GM21526 (cell line): ENCODE measurements at regions not wholly inside any gene's neighbourhood (a gene's known extent, or its start where the extent isn't known, plus 50 kb on each side); places are given as distances from the start of the nearest gene placed in this dataset.

Source experiments
- ATAC-seq: cut with Tn5 transposase; IDR thresholded peaks from one replicate; pipeline ENCODE4 v1.9.1; 2021; ENCODE audit warnings: moderate library complexity; ENCODE audit not compliant: unreplicated experiment, low FRiP score

DNA sequence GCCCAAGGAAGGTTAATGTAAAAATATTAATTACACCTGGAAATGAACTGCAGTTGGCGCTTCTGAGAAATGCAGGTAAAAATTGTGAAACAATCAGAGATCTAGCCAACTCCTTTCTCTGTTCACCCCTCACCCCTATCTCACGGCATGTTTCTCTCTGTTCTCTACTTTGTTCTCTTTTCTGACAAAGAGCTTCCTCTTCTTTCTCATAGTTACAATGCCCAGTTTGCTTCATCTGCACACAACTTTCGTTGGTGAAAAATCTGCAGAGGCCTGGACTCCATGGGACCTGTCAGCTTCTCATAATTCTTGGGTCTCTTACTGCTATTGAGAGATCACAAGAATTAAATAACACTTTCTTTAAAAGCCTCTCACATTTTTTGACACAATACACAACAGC lies 212.9 kb upstream of the LRRN1 start:
- no peak for ATAC-seq

DNA sequence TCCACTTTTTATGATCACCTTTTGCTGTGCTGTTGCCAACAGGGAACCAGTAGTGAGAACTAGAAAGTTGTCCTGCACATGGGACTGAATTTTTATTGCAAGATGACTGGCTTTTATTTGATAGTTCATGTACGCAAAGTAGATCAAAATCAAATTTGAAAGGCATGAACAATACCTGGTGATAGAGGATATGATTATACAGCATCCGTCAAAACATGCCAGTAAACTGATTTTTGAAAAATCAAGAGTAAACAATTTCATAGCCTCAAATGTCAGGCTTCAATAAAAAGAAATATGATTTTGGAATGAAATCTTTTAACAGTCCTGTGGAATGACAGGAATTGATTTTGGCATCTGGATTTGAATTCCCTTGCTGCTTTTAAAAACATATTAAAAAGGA lies 219.6 kb upstream of the LRRN1 start:
- no peak for ATAC-seq

DNA sequence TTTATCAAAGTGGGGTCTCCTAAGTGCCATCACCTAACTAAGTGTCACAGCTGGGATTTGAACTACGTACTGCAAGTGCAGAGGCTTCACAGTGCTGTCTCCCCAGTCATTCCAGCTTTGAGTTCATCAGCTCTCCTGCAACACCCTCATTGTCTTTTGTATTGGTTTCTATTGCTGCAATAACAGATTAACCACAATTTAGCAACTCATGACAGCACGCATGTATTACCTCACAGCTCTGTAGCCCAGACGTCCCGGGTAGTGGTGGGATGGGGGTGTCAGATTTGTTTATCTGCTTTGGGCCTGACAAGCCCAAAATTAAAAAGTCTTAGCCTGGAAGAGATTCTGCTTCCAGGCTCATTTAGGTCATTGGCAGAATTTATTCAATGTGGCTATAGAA lies 220.5 kb upstream of the LRRN1 start:
- no peak for ATAC-seq

DNA sequence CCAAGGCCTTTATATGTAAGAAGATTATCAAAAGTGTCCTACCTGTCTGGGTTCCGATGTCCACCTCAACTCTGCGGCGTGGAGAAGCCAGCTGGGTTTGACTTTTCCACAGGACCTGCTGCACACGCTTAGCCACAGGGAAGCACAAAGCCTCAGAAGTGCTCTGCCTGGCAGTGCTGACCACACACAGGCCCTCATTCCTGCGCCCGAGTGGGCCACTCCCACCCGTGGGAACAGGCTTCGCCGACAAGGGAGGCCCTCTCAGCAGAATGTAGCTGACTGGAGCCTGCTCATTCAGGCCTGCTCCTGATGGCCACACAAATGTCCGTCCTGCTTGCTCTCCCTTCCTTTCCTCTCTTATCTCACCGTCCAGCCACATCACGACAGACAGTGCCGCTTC lies 221.4 kb upstream of the LRRN1 start:
- no peak for ATAC-seq

DNA sequence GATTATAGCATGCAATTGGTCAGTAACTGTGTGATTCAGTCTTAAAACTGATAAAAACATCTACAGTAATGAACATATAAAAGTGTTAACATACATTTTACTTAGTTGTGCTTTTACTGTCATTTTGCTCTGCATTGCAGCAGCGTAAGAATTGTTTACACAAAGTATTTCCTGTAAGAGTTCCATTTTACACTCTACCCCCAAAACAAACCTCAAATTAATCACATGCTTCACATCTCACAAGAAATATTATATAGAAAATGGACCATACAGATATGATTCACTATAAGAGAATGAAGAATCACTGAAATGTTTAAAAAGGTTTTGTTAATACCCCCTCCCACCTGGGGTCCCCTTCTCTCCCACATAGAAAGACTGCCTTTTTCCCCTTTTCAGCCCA lies 225.9 kb upstream of the LRRN1 start:
- no peak for ATAC-seq

DNA sequence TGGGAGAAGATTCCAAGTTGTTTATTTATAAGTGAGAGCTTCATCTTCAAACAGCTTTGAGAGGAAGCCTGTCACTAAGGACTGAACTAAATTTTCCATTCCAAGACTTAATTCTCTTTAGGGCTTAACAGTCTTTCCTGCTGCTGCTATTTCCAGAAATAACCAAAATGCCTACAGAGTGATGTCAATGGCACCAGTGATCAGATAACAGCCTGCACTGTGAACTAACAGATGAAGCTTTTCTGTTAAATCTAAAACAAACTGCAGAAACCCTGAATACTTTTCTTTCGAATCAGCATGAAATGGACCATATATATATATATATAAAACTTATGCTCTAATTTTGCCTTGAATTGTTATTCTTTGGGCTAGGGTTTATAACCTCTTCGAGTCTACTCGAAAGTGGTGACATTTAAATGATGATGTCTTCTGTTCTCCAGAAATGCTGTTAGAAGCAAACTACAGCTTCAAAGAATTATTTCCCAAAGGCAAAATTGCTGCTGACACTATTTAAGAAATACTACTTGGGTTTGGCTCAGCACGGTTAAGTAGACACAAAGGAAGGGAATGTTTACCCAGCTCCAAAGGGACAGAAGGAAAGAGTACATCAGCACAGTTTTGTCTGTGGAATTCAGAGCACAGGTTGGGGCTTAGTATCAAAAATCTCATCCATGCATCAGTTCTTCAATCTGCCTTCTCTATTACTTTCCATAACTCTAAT lies 238.5 kb upstream of the LRRN1 start:
- ATAC-seq = no peak

DNA sequence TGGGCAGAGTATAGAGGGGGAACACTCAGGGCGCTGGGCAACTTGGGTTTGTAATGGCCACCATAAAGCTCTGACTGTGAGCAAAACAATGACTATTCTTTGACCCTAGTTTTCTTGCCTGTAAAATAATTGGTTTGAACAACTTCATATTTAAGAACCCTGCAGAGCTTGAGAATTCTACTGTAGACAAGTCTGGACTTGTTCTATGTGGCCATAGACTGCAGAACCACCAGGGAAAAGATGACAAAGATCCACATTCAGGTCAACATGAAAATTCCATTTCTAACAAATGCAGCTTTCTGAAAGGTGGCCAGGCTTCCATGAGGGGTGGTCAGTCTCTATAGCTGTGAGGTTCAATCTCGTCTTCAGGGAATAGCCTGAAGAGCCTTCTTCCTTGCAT lies 239.4 kb upstream of the LRRN1 start:
- no peak for ATAC-seq

DNA sequence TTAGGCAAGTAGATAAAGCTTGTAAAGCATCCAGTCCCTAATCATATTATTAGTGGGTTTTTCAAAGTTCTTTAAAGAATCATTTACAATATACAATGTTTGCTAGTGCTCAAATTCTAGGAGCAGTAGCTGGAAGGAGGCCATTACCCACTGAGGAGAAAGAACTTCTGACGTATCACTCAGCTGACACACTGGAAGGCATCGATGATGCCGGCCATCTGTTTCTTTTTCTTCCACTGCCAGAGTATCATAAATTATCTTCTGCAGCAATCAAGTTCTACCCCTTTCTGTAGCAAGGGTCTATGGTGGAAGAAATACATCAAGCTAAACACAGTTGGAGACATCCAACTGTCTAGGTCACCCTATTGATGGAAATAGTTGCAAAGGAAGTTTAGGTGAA lies 243.2 kb upstream of the LRRN1 start:
- ATAC-seq = no peak

DNA sequence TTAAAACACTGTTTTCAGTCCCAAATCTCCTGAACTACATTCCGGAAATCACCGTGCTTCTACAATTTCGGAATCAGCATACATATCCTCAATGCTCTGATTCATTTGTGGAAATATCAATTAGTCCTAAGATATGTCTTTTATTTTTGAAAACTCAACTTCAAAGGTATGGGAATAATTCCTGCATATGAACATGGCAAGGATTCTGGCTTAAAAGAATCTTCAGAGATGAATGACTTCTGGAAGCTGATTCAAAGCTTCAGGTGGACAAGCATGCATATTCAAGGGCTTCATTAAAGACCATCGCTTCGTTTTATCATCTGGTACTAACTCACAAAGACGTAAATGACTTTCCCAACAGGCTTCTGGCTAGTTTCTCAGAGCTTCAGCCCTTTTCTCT lies 246.0 kb upstream of the LRRN1 start:
- no peak for ATAC-seq

DNA sequence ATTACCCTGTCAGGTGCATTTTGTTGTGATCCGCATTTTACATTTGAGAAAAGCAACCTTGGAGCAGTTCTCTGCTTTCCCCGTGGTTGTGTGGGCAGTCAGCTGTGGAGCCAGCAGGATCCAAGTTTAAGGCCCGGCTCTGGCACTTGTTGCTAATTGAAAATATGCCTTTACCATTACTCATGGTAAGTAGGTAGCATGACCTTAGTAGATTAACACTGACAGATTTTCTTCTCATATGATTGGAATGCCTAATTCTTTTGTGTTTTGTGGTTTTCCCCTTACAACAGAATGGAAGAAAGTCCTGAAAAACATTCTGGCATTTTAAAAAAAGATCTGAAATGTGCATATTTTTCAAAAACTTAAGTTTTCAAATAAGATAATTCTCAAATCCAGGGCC lies 246.5 kb upstream of the LRRN1 start:
- ATAC-seq = no peak

DNA sequence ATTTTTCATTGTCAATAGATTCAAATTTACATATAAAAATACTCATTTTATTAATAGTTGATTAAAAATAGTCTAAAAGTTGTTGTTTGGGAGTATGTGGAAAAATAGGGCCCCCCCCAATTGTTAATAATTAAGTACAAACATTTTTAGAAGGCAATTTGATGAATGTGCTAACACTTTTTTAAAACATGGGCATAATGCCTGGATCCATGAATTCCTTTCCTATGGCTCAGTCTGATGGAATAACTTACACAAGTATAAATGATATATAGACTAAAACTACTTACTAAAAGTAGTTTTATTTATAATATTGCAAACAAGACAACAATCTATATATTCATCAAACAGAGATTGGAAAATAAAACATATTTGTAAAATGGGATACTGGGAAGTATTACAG lies 247.2 kb upstream of the LRRN1 start:
- no peak for ATAC-seq

DNA sequence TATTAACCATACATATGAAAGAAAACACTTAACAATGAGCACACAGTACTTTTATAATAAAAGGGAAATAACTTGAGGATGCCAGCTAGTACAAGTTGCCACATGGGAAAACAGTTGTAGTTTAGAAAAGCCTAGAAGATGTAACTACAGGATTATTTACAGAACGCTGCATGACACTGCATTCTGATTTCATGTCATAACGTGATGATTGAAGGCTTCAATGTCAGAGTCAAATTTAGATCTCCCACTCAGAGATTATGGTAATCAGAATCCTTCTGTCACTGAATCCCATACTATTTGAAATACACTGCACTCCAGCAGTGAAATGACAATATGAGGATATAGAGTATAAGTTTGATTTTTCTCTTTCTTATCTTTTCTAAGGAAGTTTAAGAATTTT lies 253.9 kb upstream of the LRRN1 start:
- ATAC-seq = no peak

DNA sequence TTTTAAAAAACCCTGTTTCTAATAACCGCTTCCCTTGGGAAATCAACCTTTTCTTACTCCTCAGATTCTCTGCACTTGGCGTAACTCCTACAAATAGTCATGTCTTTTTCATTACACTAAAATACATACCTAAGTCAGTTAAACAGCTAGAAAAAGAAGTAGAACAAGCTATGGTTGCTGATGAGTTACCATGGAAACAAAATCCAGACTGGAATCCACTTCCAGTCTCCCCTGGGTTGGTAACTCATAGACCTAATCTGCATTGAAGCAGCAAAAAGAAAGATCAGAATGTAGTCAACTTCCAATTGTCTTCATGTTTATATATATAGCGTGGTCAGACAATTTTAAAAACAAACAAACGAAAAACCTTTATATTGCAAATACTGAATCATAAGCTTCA lies 260.8 kb upstream of the LRRN1 start:
- ATAC-seq = no peak

DNA sequence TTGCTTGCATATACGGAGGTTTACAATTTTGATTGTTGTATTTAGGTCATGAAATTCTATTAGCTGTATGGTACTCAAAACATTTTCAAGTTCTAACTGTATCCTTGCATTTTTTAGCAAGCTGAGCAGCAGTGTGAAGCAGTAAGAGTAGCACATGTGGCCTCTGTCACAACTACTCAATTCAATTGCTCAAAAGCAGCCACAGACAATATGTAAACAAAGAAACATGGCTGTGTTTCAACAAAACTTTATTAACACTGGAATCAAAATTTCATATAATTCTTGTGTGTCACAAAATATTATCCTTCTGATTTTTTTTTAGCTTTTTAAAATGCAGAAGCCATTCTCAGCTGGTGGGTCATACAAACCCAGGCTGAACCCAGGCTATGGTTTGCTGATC lies 266.7 kb upstream of the LRRN1 start:
- ATAC-seq = no peak

DNA sequence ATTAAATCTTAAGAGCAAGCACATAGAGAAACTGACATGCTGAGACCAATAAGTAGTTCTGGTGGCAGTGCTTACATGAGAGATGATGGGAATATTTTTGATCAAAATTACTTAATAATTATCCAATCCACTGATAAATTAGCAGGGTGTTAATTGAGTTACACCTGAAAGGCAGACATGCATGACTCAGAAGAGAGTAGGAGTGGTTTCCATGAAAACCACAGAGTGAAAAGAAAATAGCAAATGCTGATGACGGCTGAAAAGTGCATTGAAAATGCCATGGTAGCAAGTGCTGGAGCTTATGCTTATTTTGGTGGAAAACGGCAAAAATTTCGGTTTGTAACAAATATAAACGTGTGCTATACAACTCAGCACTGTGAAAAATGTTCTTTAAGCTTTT lies 267.8 kb upstream of the LRRN1 start:
- ATAC-seq = no peak

DNA sequence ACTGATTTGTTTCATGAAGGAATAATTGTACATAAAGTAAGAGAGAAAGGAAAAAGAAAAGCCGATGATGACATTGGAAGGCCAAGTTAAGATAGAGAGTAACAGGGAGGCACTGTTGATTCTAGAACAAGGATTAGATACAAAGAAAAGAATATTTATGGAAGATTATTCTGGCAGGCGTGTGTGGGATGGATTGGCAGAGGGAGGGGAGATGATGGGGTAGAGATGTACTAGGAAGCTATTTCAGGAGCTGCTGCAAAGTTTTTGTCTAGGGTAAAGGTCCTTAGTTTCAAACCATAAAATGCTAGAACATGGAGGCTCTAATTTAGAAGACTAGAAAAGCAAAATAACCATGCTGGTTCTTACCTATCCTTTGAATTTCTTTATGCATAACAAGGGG lies 280.0 kb upstream of the LRRN1 start:
- ATAC-seq = no peak

DNA sequence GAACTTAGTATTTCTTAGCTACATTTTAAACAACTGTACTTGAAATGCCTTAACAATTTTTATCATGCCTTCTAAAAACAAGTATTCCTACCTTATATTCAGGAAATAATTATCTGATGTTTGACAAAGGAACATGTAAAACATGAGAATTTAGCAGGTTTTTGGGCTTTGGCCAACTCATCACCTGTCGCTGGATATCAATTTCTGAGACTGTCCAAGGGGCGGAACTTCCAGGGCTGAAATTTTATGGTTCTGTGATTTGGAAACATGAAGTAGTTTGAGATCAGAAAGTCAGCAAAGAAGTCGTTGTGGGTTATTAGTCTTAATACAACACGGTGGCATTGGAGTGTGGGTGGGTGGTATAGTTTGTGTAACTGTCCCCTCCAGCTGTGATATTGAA lies 282.2 kb upstream of the LRRN1 start:
- no peak for ATAC-seq

DNA sequence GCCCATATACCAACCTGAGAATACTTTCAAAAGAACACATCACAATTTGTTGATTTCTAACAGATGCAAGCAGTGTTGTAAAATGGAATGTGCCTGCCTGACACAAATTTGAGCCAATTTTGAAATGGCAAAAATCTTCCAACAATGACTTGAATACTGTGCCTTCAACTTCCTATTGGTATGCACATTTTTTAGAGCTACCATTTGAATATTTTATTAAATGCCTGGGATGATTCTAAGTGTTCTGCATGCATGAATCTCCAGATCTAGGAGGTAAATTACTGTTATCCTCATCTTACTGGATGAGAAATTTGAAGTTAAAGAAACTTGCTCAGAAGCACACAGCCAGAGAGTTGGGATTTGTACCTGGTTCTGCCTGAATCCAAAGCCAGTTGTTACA lies 282.8 kb upstream of the LRRN1 start:
- ATAC-seq = no peak

DNA sequence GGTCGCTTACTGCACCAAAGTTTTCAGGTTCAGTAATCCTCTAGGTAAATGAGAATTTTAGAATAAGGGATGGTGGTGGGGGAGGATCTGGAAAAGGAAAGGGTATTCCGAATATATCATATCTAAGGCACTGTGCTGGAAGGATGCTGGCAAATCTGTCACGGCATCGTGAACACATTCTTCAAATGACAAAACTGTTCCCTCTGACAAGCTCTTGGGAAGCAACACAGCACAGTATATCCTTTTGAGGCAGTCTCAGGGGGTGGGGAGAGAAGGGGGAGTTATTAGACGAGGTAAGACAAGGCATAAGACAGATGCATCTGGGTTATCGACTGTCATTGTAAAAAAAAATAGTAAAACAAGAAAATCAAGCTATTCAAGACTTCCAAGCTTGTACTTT lies 289.6 kb upstream of the LRRN1 start:
- ATAC-seq = no peak

DNA sequence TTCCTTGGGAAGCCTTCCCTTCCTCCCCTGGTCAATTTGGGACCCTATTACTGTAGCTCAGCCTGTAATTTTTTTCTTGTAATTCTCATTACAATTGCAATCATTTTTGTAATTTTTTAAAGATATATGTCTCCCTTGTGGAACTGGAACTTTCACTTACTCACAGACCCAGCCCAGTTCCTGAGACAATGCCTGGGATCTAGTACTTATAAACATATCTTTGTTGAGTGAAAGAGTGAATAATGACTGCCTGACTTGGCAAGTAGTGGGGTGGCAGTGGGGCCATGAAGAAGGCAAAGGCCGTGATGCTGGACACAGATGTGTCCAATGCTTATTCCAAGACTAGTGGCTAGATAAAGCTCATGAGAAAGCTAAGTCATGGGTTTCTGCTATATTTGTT lies 294.5 kb upstream of the LRRN1 start:
- ATAC-seq = no peak

DNA sequence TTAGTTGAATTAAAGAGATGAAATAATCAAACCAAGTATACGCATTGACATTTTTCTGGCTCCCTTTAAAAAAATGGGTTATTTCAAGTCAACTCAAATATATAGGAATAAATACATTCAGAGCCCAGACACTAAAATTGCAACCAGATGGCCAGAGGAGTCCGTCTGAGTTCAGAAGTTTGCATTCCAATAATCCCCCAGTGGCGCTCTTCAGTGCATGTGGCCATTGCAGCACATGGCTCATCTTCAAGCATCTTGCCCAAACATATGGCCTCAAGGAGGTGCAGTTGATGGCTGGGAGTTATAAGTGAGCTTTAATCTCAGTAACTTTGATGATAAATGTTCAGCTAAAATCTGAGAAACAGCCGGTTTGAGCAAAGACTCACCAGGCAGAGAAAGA lies 295.8 kb upstream of the LRRN1 start:
- ATAC-seq = no peak

DNA sequence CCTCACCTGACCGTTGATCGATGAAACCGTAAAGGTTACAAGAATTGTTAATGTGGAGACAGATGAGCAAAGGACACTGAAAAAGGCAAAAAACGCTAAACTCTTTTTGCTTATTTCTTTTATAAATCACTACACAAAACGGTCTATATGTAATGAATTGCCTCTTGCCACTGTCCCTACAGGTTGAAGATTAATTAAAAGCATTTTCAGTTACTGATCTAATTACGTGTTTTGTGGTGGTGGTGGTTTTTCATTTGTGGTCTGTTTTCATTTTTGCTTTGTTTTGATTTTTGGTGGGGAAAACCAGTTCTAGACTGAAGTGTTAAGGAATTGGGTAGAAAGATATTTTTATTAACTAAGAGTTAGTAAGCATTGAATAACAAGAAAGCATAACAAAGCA lies 299.2 kb upstream of the LRRN1 start:
- ATAC-seq = no peak

DNA sequence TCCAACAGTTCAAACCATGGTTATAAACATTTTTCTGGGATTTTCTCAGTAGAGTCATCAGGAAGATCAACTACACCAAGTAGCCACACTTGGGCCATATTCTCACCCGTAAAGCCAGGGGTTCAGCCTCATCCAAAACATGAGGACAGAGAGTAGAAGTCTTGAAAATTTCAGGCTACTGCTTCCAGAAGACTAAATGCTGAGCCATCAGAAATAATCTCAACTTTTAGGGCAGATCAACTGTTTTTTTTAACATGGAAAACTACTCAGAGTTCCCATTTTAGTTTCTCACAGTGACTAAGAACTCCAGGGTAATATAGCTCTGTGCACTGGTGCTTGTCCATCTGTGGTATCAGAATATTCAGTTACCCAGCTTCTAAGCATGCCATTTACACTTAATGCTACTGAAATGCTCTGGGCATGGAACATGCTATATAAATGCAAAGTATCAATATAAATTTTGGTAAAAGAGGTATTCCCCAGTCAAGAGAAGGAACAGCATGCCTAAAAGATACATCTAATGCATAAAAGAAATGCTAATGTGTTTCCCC lies 300.1 kb upstream of the LRRN1 start:
- no peak for ATAC-seq
